ENCODE measurements at regions not wholly inside any gene's neighbourhood (a gene's known extent, or its start where the extent isn't known, plus 50 kb on each side); places are given as distances from the start of the nearest gene placed in this dataset.
A peak's percentile ranks its signal among the peaks of the same experiment; 100 is the strongest.
"Not testable (repeated sequence)": the region's sequence is repeated elsewhere in the genome, so short reads cannot be mapped to it uniquely, and the experiment has no call there.

DNA sequence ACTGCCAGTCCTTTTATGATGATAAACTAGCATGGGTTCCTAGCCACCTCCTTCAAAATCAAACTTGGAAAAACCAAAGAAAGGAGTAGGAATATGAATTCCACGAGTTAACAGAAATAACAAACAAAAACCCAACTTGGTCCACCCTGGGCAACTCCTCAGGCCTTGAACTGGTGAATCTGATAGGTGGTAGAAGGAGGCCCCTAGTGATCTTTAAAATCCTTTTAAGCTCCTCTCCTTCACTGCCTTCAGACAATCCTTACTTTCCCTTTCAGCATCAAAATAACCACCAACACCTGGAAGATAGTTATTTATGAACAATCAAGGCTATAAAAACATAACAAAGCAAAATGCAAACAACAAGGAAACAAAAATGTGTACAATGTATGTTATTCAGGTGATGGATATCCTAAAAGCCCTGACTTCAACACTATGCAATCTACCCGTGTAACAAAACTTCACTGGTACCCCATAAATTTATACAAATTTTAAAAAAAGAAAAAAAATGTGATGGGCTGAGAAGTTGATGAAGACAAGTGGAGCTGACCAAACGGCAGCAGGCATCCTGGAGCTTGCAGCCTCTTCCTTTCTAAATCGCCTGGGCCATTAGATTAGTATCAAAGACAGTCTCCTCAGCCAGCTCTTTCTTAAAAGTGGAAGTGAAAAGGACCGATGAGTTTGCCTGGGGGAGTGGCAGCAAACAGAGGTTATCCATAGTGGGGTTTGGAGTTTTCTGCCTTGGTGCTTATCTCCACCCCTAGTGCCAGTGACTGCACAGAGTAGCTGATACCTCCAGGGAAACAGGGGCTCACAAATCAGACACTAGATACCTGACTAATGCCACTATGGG lies 179.6 kb downstream of the TMA16 start:
- intact Hi-C loops (cut with DNase I) = no loop called here
- no peak for DNase-seq
- ATAC-seq (ENCODE audit: poor library complexity) = no peak

DNA sequence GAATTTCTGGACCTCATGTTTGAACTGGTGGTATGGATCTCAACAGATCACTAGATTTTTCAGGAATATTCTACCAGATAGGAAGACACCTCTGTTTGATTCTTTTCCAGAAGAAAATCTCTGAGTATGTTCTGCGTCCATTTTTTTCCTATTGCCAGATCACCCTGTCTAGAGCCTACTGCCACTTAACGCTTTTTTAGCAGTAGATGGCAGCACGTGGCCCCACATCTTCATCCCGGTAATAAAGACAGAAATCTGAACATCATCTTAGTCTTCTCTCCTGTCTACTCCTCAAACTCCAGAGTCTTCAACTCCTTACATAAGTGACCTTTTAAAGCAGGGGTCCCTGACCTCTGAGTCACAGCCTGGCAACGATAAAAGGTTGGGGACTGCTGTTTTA lies 184.7 kb downstream of the TMA16 start:
- DNase-seq = no peak
- no peak for ATAC-seq (ENCODE audit: poor library complexity)
- intact Hi-C loops (cut with DNase I) = no loop called here

DNA sequence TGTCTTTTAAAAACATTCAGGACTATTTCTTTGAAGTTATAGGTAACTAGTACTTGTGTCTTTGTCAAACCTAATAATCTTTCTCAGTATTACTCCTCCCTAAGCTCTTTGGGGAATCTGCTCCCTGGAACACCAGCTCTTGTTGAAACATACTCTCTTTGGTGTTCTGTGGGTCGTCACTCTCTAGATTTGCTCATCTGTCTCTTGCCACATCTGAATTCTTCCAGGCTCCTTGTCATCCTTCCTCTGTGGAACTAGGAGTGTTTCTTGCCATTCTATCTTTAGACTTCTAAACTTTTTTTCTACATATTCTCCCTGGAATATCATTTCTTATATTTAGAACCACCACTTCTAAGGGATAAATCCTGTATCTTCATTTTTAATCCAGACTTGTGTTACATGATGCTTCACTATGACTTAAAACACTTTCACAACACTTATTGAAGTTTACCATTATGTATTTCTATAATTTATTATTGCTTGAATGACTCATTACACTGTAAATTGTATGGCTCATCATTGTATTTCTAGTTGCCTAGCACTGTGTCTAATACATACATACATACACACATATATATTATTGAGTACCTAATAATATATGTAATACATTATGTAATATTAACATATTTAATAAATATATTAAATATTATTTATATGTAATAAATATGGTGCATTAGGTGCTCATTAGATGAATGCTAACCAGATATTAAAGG lies 186.1 kb downstream of the TMA16 start:
- ATAC-seq (ENCODE audit: poor library complexity) (no peak), DNase-seq (no peak)
- intact Hi-C loops (cut with DNase I) = no loop called here

DNA sequence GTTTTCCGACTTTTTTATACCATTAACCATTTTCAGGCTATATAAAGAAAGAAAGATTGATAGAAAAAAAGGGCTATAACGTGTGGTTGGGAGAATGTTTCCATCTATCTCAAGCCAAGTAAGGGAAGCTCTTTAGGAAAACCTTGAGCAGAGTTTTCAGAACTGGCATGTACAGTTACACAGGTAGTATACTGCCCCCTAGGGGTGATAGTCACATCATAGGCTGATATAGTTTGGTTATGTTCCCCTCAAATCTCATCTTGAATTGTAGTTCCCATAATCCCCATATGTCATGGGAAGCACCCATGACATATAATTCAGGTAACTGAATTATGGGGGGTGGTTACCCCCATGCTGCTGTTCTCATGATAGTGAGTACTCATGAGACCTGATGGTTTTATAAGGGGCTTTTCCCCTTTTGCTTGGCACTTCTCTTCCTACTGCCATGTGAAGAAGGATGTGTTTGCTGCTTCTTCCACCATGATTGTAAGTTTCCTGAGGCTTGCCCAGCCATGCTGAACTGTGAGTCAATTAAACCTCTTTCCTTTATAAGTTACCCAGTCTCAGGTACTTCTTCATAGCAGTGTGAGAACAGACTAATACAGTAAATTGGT lies 186.8 kb downstream of the TMA16 start:
- intact Hi-C loops (cut with DNase I) = no loop called here
- DNase-seq (no peak), ATAC-seq (ENCODE audit: poor library complexity) (peak; percentile 45)

DNA sequence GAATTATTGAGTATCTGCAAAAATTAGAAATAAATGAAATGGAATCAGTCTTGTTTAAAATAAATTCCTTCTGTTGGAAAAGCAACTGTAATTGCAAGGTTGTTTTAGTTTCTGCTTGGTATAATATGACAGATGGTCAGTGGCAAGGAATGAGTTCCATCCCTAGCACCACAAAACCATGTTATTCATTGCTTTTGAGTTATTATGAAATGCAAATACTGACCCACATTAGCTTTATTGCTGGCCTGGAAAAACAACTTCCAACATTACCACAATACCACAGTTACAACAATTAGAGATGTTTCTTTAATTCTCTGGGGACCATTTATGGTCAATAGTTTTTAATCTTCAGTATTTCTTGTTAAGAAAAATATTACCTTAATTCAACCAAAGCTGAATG lies 194.4 kb downstream of the TMA16 start:
- DNase-seq = no peak
- ATAC-seq (ENCODE audit: poor library complexity) = no peak
- intact Hi-C loops (cut with DNase I) = no loop called here

DNA sequence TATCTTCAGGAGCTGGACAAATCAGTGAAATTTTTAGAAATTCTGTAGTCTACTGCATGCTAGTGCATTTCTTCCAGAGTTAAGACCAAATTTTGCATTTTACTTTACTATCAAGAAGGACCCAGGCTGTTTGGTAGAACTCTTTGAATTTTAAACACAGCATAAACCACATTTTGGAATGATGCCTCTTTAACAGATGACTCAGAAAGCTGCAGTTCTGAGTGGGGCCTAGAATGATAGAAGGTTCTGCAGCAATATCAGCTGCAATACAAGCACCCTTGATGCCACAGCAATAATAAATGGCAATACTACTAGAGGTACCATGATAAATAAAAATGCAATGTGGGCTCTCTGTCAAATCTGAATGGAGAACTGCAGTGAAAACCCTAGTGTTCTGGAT lies 198.7 kb downstream of the TMA16 start:
- ATAC-seq (ENCODE audit: poor library complexity) (no peak), DNase-seq (no peak)
- intact Hi-C loops (cut with DNase I) = no loop called here

DNA sequence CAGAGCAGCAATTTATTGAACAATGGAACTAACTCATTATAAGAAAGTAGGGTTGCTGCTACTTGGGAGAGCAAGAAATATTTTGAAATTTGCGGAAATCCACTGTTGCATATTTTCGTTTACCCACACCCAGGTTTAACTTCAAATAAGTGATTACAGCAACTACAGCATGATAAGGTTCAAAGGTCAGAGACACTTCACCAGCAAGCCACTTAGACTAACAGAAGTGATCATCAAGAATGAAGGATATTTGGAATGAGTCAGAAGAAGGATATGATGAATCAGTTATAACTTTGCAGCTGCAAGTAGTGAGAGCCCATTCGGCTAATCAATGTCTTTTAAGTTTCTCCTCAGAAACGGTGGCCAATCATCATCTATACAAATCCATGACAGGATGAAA lies 199.3 kb downstream of the TMA16 start:
- intact Hi-C loops (cut with DNase I) = no loop called here
- ATAC-seq (ENCODE audit: poor library complexity) = no peak
- no peak for DNase-seq

DNA sequence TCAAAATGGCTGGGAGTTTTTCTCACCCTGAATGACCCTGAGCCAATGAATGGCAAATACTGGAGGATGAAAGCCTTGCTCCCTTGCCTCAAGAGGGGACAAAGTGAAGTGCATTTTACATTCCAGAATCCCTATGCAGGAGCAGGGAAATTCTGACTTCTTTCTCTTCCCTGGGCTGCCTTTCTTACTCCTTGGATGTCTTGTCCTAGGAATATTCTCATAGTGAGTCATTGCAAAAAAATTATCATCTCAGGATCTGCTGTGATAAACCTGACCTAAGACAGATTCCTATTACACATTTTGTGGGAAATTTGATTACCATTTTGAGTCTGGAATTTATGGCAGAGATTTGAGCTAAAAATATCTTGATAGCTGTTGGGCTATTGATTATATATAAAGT lies 199.9 kb downstream of the TMA16 start:
- intact Hi-C loops (cut with DNase I) = no loop called here
- ATAC-seq (ENCODE audit: poor library complexity) = no peak
- DNase-seq = no peak

DNA sequence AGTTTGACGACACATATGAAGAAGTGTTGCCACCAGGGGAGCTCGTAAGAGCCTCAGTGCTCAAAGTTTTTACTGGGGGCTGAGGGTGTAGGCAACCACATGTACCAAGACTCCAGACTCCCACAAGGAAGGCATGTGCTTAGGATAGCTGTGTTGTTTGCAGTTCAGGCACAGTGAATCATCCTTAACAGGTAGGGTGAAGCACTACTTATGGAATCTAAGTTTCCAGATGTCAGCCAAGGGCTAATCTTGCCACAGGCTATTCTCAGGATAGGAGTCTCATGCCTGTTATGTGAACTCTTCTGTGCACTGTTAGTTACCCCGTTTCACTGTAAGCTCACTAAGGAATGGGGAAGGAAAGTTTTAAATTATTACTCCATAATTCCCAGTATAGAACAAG lies 202.6 kb downstream of the TMA16 start:
- DNase-seq (no peak), ATAC-seq (ENCODE audit: poor library complexity) (no peak)
- intact Hi-C loops (cut with DNase I) = no loop called here

DNA sequence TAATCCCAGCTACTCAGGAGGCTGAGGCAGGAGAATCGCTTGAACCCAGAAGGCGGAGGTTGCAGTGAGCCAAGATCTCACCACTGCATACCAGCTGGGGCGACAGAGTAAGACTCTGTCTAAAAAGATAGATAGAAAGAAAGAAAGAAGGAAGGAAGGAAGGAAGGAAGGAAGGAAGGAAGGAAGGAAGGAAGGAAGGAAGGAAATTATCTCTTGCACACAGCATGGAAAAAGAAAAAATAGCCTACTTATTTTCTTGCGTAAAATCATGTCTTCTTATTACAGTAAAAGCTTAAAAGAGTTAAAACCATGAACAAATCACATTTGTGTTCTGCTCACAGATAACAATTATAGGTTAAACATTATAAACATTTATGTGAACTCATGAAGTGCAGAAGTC lies 205.9 kb downstream of the TMA16 start:
- intact Hi-C loops (cut with DNase I); ATAC-seq (ENCODE audit: poor library complexity); DNase-seq: not testable (repeated sequence)

DNA sequence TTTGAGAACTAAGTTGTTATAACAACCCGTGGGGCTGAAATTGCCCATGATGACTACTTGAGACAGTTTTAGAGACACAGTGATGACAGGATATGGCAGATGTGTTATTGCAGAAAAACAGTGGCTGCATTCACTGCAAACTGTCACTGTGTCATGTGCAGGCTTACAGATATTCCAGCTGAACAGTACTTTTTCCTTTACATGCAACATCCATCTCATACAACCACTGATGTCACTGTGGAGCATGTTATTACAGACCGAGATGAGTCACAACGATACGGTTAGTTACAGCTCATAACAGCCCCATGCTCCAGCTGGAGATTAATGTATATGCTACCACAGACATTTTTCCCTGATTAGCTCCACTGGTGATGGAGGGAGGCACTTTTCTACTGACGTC lies 207.4 kb downstream of the TMA16 start:
- no peak for ATAC-seq (ENCODE audit: poor library complexity)
- intact Hi-C loops (cut with DNase I) = no loop called here
- no peak for DNase-seq

DNA sequence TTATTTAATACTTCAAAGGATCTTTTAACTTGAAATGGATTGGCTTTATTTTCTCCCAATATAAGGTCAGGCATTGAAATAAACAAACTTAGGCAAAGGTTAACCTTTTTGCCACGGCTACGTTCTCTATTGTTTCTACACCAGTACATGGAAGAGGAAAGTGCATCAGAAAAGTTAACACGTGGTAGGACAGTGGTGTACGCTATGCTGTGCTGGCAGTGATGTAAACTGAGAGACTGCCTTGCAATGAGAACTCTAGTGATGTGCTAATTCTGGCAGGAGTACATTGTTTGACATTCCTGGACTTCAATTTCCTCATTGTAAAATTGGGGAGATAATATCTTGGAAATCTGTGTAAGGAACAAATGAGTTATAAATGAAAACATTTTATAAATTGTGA lies 208.2 kb downstream of the TMA16 start:
- no peak for ATAC-seq (ENCODE audit: poor library complexity)
- intact Hi-C loops (cut with DNase I) = no loop called here
- DNase-seq = no peak

DNA sequence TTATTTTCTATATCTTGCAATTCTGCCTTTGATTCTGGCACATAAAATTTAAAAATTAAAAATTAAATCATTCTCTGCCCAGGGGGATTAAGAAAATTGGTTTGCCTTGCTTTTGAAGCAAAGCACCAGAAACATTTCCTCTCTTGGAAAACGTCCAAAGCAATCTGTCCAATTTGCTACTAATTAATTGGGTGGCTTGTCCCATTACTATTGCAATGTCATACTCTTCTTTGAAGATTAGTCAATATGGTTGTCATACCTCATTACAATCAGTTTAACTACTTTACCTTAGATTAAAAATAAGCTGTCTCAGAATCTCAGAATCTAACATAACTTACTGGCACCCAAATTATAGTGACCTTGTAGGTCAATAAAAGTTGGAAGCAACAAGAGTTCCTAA lies 208.8 kb downstream of the TMA16 start:
- ATAC-seq (ENCODE audit: poor library complexity) (no peak), DNase-seq (no peak)
- intact Hi-C loops (cut with DNase I) = no loop called here

DNA sequence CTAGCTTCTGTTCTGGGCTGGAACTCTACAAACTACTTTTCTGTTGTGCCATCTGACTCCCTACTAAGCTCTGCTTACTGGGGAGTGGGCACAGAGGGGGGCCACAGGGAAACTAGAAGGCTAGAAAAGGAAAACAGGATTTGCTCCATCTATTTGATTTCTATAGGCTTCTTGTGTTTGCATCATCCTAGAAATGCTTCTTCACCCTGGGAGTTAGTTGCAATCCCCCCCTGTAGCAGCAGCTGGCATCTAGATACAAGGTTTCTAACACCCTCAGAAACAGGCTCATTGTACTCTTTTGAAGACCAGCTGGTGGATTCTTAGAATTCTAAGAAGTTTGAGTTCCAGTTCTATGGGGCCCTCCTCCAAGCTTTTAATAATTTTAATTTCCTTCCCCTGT lies 213.4 kb downstream of the TMA16 start:
- ATAC-seq (ENCODE audit: poor library complexity) = no peak
- intact Hi-C loops (cut with DNase I) = no loop called here

DNA sequence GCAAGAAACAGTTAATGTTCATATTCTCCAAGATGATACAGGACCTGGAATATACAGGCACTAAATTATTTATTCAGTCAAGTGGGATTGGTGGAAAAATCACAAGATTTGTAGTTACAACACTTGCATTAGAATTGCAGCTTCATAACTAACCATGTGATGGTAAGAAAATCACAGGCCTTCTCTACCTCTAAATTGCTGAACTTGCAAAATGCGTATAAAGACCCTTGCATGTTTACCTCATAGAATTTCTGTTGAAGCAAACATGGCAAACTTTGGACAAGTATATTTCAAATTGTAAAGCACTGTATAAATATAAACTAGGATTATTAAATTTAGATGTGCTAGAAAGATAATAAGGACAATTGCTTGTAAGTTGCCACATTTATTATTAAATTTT lies 215.1 kb downstream of the TMA16 start:
- ATAC-seq (ENCODE audit: poor library complexity) = no peak
- intact Hi-C loops (cut with DNase I) = no loop called here
- no peak for DNase-seq

More for the DNA sequence above, 213.4 kb downstream of the TMA16 start:
- DNase-seq = no peak

DNA sequence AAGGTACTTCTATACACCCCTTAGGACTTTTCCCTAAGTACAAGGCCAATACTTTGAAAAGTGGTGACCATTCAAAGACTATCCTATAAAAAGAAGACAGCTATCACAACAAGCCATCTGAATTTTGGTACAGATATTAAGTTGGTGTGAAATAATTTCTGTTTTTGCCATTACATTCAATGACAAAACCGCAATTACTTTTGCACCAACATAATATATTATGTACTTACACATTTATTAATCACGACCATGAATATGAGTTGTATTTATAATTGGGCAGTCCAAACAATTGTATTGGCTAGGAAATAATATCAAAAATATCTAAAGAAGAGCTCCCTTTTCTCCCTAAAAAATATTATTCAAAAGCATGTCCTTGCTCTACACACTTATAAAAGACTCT lies 215.7 kb downstream of the TMA16 start:
- ATAC-seq (ENCODE audit: poor library complexity) = no peak
- intact Hi-C loops (cut with DNase I) = no loop called here

DNA sequence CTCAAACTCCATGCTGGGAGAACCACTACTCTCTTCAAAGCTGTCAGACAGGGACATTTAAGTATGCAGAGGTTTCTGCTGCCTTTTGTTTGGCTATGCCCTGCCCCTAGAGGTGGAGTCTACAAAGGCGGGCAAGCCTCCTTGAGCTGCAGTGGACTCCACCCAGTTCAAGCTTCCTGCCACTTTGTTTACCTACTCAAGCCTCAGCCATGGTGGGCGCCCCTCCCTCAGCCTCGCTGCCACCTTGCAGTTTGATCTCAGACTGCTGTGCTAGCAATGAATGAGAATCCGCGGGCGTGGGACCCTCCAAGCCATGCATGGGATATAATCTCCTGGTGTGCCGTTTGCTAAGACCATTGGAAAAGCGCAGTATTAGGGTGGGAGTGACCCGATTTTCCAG lies 230.0 kb downstream of the TMA16 start:
- DNase-seq; ATAC-seq (ENCODE audit: poor library complexity); intact Hi-C loops (cut with DNase I): not testable (repeated sequence)

More for the DNA sequence above, 215.7 kb downstream of the TMA16 start:
- no peak for DNase-seq

DNA sequence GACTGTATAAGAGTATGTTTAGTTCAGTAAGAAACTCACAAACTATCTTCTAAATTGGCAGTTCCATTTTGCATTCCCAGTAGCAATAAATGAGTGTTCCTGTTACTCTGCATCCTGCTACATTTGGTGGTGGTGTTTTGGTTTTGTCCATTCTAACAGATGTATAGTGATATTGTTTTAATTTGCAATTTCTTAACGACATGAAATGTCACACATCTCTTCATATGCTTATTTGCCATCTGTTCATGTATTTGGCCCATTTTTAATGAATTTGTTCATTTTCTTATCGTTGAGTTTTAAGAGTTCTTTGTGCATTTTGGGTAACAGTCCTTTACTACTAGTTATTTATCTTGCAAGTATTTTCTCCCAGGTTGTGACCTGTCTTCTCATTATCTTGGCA lies 232.2 kb downstream of the TMA16 start:
- no peak for DNase-seq
- ATAC-seq (ENCODE audit: poor library complexity) = no peak
- intact Hi-C loops (cut with DNase I) = no loop called here

DNA sequence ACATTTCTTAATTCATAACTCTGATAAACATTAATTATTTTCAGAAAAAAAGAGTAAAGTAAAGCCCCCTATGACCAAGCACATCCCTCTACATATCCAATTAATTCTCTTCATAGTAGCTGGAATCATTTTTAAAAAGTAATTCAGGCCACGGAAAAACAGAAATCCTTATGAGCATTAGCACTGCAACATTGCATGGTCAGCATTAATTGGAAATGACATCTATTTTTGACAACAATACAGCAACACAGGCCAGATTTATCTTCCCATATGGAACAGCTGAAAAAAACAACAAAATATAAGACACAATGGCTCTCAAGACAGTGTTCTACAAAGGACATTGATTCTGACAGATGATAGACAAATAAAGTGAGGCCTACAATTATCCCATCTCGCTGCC lies 236.6 kb downstream of the TMA16 start:
- no peak for ATAC-seq (ENCODE audit: poor library complexity)
- DNase-seq = no peak
- intact Hi-C loops (cut with DNase I) = no loop called here

DNA sequence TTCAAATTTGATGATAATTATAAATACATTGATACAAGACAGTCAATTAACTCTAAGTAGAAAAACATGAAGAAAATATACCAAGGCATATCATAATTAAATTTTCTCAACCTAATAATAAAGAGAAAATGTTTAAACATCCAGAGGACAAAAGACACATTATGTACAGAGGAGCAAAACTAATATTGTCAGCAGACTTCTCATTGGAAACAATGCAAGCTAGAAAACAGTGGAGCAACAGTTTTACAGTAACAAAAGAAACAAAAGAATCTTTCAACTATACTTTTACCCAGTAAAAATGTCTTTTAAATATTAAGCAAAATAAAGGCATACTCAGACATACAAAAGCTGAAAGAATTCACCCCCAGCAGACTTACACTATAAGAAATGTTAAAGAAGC lies 238.0 kb downstream of the TMA16 start:
- ATAC-seq (ENCODE audit: poor library complexity) = no peak
- intact Hi-C loops (cut with DNase I) = no loop called here

More for the DNA sequence above, 238.0 kb downstream of the TMA16 start:
- DNase-seq = no peak
